A172 (cell line): ENCODE measurements at regions not wholly inside any gene's neighbourhood (a gene's known extent, or its start where the extent isn't known, plus 50 kb on each side); places are given as distances from the start of the nearest gene placed in this dataset.

Experiments
- DNase-seq: peaks from one replicate; pipeline ENCODE4 v3.0.0-alpha.2; 2015; ENCODE audit warnings: low spot score

DNA sequence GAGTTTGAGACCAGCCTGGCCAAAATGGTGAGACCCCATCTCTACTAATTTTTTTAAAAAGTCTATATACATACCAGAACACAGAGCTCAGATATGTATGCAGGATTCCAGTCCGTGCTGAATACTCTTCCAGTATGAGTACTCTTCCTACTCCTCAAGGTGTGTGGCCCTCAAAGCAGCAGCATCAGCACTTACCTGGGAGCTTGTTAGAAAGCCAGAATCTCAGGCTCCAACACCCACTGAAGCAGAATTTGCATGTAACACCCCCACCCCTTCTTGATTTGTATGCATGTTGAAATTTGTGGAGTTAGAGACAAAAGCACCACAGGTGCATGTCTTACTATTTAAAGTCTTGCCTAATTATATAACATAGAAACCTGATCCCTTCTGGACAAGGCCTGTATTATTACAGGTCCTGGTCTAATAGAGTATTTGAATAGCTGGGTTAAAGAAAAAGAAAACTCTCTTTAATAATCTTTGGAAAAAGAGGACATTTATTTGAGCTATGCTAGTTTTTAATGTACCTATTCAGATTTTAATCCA lies 50.3 kb upstream of the NFE2L2 start:
- no peak for DNase-seq

DNA sequence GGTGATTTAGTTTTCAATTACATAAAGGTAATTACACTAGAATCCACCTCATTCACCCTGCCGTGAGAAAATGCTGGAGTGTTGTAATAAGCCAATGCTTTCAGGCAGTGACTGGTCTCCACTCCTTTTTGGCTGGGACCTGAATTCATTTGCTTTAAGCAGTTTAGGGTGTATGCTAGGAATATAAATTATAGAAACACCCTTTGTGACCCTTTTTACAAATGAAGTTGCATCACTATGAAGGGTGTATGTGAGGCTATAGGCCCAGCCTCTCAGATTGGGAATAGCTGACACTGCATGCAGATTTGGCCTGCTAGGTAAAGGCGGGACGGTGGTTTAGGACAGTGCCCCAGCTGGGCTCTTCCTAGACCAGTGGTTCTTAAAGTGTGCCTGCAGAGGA lies 50.8 kb upstream of the NFE2L2 start:
- no peak for DNase-seq

DNA sequence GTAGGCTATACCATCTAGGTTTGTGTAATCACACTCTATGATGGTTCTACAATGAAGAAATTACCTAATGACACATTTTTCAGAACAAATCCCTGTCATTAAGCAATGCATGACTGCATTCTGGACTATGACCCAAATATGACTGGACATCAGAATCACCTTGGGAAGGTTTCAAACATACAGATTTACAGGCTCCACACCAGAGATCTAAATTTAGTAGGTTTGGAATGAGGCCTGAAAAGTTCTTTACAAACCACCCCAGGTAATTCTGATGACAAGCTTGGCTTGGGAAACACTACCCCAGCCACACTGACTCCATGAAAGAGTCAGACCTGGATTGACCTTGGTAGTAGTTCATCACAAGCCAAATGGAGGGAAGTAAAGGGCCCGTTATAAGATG lies 52.2 kb upstream of the NFE2L2 start:
- no peak for DNase-seq

DNA sequence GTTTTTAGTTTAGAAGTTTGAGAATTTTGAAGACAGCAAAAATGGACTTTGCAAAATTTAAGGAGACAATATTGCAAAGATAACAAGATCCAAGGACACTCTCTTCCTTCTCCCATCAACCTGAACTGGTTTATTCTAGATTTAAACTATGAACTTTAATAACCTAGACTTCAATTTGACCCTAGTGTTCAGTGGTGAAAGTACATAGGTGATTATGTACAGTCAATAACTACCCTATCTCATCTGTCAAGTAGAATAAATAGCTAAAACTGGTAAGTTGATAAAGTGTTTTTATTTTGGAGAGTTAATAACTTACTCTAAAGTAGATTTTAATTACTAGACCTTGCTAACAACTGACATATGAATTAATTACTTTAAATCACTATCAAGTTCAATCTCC lies 52.9 kb upstream of the NFE2L2 start:
- no peak for DNase-seq

DNA sequence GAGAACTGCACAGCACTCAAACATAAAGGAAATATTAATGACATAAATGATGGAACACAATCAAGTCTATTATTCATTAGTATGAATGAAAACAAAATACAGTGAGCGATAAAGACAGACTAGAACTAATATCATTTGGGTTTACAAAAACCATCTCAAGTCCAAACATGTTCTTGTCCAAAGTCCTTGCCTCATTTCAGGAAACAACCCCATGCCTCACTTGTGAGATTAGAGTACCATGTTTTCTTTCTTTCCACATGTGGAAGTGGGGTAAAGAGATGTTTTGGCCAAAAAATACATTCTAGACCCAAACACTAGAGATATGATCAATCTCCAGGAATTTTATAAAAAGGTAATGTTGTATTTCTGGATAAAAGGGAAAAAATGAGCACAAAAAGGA lies 53.3 kb upstream of the NFE2L2 start:
- no peak for DNase-seq

DNA sequence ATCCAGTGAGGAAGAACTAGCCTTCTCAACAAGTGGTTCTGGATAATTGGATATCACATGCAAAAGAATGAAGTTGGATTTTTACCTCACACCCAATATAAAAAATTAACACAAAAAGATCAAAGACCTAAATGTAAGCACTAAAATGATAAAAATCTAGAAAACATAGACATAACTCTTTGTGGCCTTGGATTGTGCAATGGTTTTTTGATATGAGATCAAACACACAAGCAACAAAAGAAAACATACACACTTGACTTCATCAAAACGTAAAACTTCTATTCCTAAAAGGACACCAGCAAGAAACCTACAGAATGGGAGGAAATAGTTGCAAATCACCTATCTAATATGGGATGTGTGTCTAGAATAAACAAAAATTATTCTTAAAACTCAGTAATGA lies 54.1 kb upstream of the NFE2L2 start:
- no peak for DNase-seq

DNA sequence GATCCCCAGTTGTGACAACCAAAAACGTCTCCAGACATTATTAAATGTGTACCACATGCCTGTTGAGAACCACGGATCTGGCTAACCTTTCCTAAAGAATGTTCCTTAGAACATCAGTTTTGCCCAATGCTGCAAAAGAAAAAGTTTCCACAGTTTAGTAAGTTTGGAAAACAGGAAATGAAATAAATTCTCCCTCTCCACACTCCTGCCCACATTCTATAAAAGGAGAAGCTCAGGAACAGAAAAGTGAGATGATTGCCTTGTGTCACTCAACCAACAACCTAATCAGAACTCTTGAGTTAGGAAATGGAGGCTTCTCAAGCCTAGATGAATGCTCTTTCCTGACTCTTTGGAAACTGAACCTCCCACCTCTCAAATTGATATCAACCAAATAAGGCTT lies 56.1 kb upstream of the NFE2L2 start:
- no peak for DNase-seq

DNA sequence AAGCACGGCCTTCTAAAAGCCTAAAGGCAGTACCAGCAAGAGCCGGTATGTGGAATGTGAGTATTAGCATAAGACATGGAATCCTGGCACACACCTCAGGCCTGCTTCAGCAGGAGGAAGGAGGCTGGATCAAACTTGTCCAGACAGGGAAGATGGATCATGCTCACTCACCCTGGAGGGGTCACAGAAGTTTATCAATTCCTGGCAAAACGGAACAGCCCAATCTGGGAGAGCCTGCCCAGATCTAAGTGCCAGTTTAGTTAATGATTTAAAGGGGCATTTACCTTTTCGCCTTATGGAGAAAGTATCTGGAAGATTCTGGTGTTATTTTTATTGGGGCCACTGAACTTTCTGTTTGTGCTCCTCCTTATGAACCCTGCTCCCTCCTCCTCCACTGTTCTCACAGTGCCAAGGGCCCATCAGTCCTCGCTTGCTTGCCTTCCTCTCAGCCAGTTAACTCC lies 58.3 kb upstream of the NFE2L2 start:
- DNase-seq = no peak

DNA sequence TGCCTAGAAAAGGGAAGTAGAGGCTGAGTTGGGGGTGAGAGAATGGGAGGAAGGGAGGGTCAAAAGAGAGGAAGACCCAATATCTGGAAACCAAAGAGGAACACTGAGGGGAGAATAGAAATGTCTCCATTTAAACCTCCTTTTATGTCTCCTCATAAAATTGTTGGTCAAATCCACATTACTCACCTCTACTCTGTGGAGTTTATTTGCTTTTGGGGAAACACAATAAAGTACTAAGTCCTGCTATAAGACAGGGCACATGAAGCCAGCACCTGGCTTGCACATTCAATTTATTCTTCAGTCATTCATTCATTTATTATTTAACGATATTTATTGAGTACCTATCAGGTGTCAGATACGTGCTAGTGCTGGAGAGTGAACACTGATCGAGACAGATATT lies 60.3 kb upstream of the NFE2L2 start:
- no peak for DNase-seq

DNA sequence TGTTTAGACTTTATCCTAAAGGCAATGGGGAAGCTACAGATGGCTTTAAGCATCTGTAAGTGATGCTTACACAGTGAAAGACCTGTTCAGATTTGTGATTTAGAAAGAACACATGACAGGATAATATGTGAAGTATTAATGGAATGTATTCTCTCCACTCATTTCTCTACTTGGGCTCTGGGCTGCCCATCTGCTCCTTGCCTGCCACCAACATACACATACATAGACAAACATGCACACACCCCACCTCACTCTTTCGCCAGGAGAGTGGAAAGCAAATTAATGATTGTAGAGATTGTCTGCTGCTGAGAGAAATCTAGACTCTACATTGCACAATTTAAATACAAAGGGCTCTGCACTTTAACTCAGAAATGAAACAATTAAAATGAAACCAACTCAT lies 61.0 kb upstream of the NFE2L2 start:
- no peak for DNase-seq

DNA sequence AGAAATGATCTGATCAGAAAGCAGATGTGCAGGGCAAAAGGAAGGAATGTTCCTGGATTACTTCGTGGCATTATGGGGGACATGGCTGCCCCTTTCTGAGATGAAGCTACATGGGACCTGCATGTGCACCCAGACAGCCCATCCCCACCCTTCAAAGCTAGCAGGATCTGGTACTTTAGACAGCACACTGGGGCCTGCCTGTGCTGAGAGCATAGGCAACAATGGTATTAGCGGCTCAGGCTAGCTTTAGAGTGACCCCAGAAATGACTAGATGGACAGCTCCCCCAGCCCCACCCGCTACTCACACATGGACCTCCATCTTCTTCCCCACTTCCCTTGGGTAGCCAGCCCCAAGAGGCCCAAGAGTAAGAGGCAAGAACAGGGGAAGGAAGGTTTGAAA lies 61.5 kb upstream of the NFE2L2 start:
- DNase-seq = no peak

DNA sequence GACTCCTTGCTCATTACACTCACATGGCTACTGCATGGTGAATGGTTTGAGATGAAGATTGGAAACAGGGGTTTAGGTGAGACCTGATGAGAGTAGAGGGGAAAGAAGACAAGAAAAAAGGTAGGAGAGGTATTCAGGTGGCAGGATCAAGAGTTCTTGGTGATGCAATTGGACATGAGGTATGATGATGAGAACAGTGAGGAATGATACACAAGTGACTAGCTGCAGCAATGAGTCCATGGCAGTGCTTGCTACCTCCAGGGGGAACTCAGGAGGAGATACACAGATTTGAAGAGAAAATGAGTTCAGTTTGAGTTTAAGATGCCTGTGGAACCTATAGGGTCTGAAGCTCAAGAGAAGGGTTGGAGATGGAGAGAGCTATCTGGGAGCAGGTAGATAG lies 62.1 kb upstream of the NFE2L2 start:
- no peak for DNase-seq

DNA sequence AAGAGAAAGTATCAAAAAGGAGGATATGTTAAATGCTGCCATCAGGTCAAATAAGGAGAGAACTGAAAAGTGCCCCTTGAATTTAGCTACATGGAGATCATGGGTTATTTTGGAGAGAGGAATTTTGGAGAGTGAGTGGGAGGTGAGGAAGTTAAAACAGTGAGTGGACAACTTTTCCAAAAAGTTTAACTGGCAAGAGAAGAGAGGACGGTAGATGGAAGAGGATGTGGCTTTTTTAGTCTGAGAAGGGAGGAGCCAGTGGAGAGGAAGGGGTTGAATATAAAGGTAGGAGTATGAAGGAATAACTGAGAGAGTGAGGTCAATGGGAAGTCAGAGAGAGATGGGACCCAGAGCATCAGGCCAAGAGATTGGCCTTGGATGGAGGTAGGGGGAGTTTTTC lies 62.5 kb upstream of the NFE2L2 start:
- no peak for DNase-seq

DNA sequence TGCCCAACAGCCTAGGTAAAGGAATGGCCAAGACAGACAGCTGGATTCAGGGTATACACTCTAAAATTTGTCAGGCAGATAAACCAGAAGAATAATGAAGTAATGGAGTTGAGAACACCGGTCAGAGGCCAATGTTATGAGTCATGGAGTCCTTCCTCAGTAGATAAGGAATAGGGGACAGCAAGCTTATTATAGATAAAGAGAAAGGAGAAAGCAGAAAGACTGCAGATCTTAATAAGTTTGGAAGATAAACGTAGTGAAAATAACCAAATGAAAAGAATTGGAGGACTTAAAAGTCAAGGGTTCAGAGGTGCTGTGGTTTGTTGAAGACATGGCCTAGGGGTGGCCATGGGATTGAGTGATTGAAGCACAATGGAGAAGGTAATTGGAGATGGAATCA lies 63.5 kb upstream of the NFE2L2 start:
- no peak for DNase-seq

DNA sequence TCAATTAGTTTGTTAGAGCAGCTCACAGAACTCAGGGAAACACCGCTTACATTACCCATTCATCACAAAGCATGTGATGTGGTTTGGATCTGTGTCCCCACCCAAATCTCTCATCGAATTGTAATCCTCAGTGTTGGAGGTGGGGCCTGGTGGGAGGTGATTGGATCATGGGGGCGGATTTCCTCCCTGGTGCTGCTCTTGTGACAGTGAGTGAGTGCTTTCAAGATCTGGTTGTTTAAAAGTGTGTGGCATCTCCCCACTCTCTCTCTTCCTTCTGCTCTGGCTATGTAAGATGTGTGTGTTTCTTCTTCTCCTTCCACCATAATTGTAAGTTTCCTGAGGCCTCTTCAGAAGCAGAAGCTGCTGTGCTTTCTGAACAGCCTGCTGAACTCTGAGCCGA lies 63.5 kb upstream of the AGPS start:
- DNase-seq = peak; percentile 13

DNA sequence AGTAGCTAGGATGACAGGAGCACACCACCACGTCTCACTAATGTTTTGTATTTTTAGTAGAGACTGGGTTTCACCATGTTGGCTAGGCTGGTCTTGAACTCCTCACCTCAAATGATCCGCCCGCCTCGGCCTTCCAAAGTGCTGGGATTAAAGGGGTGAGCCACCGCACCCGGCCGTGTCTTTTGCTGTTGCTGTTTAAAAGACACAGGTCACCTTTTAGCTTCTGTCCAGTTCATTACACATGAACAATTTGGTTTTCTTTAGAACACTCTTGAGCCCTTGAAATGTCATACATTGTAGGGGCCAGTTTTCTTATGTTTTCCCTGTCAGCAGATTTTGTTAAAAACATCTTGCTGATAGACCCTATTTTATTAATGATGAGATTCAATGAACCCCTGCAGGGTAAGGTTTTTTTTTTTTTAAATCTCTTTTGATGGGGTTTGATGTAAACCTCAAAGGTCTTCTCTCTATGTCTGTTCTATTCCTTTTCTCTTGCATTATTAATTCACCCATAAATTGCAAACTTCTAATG lies 61.0 kb upstream of the AGPS start:
- DNase-seq = no peak

DNA sequence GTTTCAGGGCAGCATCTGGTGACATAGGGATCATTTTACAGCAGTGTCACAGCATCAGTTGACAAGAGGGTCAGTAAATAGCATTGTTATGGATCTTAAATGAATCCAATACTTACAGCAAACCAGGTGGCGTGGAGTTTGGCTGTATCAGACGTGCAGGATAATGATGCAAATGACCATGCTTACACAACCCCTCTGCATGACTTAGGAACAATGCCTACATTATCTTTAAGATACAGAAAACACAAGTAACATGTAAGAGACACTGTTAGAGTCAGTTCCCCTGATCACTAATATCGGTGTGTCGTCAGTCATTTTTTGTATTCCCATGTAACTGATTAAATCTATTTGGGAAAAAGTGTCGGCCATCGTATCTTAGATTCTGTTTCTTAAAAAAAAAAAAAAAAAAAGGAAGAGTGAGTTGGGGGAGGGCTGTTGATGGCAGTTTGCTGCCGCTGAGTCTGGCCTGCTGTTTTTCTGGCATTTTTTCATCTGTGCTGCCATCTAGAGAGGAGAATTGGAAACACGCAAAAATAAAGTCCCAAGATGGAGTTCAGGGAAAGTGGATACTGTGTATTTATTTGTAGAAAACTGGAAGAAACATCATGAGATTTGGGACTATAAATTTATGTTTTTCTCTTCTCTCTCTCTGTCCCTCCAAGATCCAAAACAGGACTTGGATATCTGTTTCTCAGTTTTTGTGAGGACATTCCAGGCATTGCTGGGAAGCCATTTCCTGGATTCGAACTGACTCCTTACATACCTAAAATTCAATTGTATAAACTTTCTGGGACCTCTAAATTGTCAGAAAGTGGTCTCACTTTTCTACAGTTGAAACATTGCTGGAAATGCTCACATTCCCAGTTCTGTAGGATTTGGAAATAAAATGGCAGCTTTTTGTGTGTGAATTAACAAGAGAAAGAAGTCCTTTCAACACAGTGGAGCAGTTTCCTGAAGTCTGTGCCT lies 60.3 kb upstream of the AGPS start:
- peak; percentile 56 for DNase-seq

DNA sequence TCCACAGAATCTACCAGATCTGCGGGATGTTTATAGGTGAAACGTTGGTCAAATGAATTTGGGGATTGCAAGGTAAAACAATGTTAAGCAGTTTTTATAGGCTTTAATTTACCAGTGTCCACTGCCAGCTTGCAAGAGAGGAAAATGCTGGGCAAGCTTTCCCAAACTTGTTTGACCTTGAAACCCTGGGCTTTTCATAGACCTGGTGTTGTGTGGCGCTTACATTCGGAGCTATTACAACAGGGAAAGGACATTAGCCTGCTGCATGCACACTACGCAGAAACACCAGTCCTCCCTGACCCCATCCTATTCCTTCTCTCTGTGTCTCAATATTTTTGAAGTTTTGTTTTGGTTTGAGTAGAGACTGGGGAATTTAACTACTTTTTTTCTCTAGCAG lies 59.6 kb upstream of the AGPS start:
- no peak for DNase-seq

DNA sequence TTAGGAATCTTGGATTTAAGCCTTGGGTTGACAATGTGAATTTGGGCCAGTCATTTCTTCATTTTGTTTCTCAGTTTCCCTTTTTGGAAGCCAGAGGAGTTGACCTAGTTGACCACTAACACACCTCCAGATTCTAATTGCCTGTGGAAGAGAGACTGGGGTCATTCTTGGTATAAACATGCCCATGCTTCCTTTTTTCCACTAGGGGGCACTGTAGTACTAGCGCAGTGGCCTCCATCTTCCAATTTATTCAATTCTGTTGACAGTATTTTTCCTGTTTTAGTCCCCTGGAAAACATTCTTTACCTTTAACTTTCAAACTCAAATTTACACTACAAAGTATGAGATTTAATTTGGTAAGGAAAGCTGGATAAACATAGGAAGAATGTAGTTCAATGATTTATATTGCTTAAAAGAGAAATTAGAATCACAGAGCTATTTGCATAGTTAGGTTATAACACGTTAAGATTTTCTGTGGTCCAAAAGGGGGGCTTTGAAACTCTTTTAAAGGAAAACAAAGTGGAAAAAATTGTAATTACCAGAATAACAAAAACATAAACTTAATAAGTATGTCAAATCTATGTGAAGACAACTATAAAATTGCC lies 57.5 kb upstream of the AGPS start:
- DNase-seq = peak; percentile 51

DNA sequence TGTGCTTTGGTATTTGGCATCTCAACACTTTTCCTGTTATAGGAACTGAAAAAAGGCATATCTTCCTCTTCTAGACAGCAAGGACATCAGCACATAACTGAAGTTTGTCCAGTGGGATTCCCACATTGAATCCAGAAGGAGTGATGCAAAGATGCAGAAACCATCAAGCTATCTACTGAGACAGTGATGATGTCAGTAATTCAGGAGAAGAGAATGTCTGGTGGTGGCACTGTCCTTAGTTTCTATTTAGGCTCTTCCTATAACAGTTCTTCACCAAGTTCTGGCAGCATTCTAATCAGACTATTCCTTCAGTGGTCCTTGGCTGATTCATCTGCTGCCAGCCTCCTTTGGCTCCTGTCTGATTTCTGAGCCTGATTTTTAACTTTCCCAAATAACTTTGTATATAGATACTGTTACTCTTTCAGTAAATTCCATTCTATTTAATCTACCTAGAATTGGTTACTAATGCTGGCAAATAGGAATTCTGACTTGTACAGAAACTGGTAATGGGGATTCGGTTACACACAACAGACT lies 56.6 kb upstream of the AGPS start:
- DNase-seq = no peak

DNA sequence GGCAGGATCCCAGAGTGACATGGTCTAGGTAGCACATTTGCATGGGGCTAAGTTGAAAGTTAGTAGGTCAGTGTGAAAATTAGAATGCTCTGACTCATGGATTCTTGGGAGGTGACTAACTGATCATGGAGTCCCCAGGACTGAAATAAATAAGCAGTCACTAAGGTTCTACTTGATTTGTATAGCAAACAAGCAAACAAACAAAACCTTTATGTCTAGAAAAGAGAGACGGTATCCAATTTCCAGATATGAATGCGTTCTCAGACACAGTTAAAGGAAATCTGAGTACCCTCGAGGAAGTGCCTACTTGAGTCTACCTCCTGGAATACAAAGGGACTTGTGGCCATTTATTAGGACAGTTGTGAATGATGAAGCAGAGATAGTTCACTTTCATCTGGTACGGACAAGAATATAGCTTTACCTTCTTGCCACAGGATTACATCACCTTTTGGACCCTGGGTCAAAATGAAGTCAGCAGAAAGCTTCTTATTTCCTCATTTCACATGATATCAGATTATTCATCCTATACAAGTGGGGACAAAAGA lies 54.3 kb upstream of the AGPS start:
- DNase-seq = peak; percentile 87

DNA sequence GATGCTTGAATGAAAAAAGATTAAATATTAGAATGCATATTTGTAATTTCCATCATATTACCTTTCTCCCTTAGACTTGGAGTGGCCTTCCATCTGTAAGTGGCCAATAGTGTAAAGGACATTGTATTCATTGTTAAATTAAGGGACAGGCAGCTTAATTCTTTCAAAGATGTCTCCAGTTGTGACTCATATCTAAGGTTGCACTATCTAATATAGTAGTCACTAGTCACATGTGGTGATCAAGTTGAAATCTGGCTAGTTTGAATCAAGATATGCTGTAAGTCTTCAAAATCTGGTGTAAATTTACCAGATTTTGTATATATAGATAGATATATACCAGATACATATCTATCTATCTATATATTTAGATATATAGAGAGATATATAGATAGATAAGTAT lies 52.4 kb upstream of the AGPS start:
- DNase-seq = no peak
